Vagina (tissue), 2 donors: ENCODE measurements at regions not wholly inside any gene's neighbourhood (a gene's known extent, or its start where the extent isn't known, plus 50 kb on each side); places are given as distances from the start of the nearest gene placed in this dataset.

Experiments used
- CTCF ChIP-seq, 3 experiments: fragments of 450-650 bp in 2 of 3; fragments of 200-600 bp in 1 of 3; sonication (generic) in 1 of 3; IDR thresholded peaks; one replicate each; pipeline ENCODE4 v1.5.1; 2017 to 2019; ENCODE audit warnings: antibody characterized with exemption in 3 of 3, mild to moderate bottlenecking in 2 of 3, moderate library complexity in 2 of 3
- POLR2A ChIP-seq, 2 donors: fragments of 450-650 bp; IDR thresholded peaks; one replicate each; pipeline ENCODE4 v1.6.1; 2017; ENCODE audit warnings: antibody characterized with exemption in 2 of 2, mild to moderate bottlenecking in 2 of 2, moderate library complexity in 2 of 2
- POLR2AphosphoS5 ChIP-seq, 2 donors: sonication (generic); formaldehyde crosslinking; IDR thresholded peaks; one replicate each; pipeline ENCODE4 v1.9.0; 2017; ENCODE audit warnings: antibody characterized with exemption in 2 of 2, mild to moderate bottlenecking in 2 of 2, low read depth in 1 of 2; ENCODE audit not compliant: insufficient read depth in 1 of 2

GRCh38 chr1:4500441-4500840 is 154.0 kb upstream of the AJAP1 start:
- TF ChIP-seq CTCF (IDR thresholded peaks at IDR 0.05), result no peak
- TF ChIP-seq POLR2A (IDR thresholded peaks at IDR 0.05), result no peak
- TF ChIP-seq POLR2AphosphoS5 (IDR thresholded peaks at IDR 0.05; ENCODE audit: insufficient read depth in 1 of 2, low read depth in 1 of 2), result no peak
